ENCODE measurements at regions not wholly inside any gene's neighbourhood (a gene's known extent, or its start where the extent isn't known, plus 50 kb on each side); places are given as distances from the start of the nearest gene placed in this dataset.

DNA sequence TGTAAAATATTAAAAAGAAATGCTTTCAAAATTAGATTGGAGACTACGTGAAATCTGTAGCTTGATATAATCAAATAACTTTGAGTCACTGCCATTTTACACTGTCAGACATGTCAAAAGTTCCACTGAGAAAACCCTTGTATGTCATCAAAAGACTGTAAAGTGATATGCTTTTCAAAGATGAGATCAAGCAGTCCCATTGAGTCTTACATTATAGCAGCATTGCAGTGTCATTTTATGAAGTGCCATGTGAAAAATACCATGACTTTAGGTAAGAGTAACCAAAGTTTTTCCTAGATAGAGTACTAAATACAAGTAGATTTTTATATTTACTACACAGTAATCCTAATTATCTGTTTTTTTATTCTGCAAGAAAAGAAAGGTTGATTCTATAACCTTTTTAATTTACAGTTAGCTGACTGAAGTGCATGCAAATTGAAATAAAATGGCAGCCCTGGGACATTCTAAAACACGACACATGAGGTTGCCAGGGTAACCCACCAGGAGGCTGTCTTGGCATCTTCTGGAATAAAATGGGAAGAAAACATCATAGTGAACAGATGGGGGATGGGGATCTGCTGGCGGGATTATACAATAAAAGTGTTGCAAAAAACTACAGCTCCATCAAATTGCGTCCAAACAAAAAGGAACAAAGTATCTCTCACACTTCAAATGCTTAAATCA lies 91.3 kb upstream of the TMEM106B start:
- TF ChIP-seq, protein P1, sequence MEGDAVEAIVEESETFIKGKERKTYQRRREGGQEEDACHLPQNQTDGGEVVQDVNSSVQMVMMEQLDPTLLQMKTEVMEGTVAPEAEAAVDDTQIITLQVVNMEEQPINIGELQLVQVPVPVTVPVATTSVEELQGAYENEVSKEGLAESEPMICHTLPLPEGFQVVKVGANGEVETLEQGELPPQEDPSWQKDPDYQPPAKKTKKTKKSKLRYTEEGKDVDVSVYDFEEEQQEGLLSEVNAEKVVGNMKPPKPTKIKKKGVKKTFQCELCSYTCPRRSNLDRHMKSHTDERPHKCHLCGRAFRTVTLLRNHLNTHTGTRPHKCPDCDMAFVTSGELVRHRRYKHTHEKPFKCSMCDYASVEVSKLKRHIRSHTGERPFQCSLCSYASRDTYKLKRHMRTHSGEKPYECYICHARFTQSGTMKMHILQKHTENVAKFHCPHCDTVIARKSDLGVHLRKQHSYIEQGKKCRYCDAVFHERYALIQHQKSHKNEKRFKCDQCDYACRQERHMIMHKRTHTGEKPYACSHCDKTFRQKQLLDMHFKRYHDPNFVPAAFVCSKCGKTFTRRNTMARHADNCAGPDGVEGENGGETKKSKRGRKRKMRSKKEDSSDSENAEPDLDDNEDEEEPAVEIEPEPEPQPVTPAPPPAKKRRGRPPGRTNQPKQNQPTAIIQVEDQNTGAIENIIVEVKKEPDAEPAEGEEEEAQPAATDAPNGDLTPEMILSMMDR (IDR thresholded peaks at IDR 0.05; ENCODE audit: low read depth, low read length, poor library complexity, severe bottlenecking) = no peak
- TF ChIP-seq EZH2phosphoT487 (IDR thresholded peaks at IDR 0.05; ENCODE audit: borderline replicate concordance, low read length) = no peak
